Suprapubic skin (tissue), 4 donors: ENCODE measurements at regions not wholly inside any gene's neighbourhood (a gene's known extent, or its start where the extent isn't known, plus 50 kb on each side); places are given as distances from the start of the nearest gene placed in this dataset.

Experiments
- CTCF ChIP-seq, 2 donors: fragments of 200-600 bp in 1 of 2; fragments of 450-650 bp in 1 of 2; sonication (generic) in 1 of 2; IDR thresholded peaks; one replicate each; pipeline ENCODE4 v1.5.1; 2016 to 2019; ENCODE audit warnings: antibody characterized with exemption in 2 of 2, mild to moderate bottlenecking in 1 of 2, moderate library complexity in 1 of 2
- EP300 ChIP-seq: sonication (generic); formaldehyde crosslinking; IDR thresholded peaks from one replicate; pipeline ENCODE4 v1.6.1; 2017; ENCODE audit warnings: antibody characterized with exemption
- POLR2A ChIP-seq, 2 donors: fragments of 450-650 bp; IDR thresholded peaks; one replicate each; pipeline ENCODE4 v1.6.1; 2017; ENCODE audit warnings: antibody characterized with exemption in 2 of 2, mild to moderate bottlenecking in 2 of 2, moderate library complexity in 2 of 2
- POLR2AphosphoS5 ChIP-seq, 3 donors: sonication (generic); formaldehyde crosslinking; IDR thresholded peaks; one replicate each; pipeline ENCODE4 v1.6.1; 2017; ENCODE audit warnings: antibody characterized with exemption in 3 of 3

GRCh38 chr15:94066046-94066445, 165.3 kb upstream of the MCTP2 start:
- no peak for TF ChIP-seq CTCF (IDR thresholded peaks at IDR 0.05)
- TF ChIP-seq POLR2A (IDR thresholded peaks at IDR 0.05): no peak
- no peak for TF ChIP-seq EP300
- no peak for TF ChIP-seq POLR2AphosphoS5 (IDR thresholded peaks at IDR 0.05)
